Fibroblast of mammary gland (primary cell): ENCODE measurements at regions not wholly inside any gene's neighbourhood (a gene's known extent, or its start where the extent isn't known, plus 50 kb on each side); places are given as distances from the start of the nearest gene placed in this dataset.

Experiments
- DNase-seq: peaks from one replicate; pipeline ENCODE4 v3.0.0-alpha.2; 2010; ENCODE audit warnings: low read depth
- H3K4me3 ChIP-seq: 2 replicates; pipeline ENCODE4 v1.5.1; 2011; ENCODE audit warnings: low read depth, mild to moderate bottlenecking, low read length, moderate library complexity; ENCODE audit not compliant: control insufficient read depth
- TF ChIP-seq, protein P1 (sequence below): conservative IDR thresholded peaks from 2 replicates; pipeline ENCODE4 v1.5.1; 2011; ENCODE audit warnings: low read depth, low read length, inconsistent platforms; ENCODE audit not compliant: control insufficient read depth, insufficient read depth

DNA sequence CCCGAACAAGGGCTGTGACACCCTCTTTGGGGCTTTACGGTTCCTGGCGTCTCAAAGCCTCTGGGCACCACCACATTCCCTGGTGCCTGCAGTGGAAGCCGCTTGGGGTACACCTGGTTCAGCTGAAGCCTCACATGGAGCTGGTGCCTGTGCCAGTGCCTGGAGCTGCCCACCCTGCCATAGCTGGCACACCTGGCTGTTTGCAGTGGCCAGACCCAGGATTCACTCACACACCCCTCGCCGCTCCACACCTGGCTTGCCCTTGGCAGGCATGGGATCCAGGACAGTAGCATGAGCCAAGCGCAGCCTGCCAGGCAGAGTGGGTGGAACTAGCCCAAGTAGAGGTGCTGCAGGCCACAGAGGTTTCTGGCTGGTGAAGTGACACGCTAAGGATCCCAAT is 641.8 kb downstream of the TLE4 start:
- no peak overlapping the region for H3K4me3 ChIP-seq
- TF ChIP-seq, protein P1, sequence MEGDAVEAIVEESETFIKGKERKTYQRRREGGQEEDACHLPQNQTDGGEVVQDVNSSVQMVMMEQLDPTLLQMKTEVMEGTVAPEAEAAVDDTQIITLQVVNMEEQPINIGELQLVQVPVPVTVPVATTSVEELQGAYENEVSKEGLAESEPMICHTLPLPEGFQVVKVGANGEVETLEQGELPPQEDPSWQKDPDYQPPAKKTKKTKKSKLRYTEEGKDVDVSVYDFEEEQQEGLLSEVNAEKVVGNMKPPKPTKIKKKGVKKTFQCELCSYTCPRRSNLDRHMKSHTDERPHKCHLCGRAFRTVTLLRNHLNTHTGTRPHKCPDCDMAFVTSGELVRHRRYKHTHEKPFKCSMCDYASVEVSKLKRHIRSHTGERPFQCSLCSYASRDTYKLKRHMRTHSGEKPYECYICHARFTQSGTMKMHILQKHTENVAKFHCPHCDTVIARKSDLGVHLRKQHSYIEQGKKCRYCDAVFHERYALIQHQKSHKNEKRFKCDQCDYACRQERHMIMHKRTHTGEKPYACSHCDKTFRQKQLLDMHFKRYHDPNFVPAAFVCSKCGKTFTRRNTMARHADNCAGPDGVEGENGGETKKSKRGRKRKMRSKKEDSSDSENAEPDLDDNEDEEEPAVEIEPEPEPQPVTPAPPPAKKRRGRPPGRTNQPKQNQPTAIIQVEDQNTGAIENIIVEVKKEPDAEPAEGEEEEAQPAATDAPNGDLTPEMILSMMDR, result no peak
- DNase-seq, result no peak

DNA sequence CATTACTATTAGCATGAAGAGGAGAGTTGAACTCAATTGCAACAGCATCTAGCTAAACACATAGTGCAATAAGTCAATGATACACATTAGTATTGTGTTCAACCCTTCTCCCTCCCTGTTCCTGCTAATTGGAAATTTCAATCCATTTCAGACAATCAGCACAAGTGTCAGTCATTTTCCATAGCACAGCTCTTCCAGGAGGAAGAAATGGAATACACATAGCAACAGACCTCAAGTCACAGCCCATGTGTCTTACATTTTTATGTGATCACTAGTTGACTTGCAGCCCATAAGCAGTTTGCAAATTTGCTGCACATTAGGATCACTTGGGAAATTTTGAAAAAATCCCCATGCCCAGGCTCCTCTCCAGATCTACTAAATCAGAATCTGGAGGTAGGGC is 636.9 kb downstream of the TLE4 start:
- TF ChIP-seq, protein P1, result no peak
- H3K4me3 ChIP-seq, result no peak overlapping the region
- DNase-seq, result no peak

DNA sequence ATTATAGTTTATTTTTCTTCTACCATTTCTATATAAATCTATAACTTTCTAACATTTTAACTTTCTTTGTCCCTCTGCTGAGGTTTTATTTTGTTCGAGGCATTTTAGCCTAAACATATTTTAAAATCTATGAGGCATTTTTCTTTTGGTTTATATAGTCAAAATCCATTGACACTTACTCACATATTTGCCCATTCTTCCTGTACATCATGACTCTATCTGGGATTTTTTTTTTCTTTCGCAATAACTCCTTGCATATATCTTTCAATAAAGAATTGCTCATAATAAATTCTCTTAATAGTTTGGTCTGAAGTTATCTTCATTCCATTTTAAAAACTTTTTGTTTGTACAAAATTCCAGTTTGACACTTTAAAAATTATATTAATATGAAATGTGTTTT is 632.3 kb downstream of the TLE4 start:
- DNase-seq, result peak; percentile 11
- no peak overlapping the region for H3K4me3 ChIP-seq
- TF ChIP-seq, protein P1, result no peak

DNA sequence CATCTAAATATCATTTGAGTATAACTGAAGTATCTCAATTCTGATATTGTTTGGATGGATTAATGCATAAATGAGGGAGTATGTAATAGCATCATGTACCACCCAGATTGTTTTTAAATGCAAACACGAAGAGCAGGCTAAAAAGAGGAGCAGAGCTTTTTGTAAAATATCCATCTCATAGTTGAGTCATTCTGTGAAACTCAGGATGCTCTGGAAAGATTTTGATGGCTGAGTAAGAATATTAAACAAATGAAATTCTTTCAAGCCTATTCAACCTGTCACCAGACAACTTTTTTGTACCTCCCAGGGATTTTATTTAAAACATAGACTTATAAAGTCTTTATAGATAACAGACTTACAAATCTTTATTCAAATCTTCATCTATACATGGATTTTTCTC is 625.9 kb downstream of the TLE4 start:
- TF ChIP-seq, protein P1, result no peak
- peak; percentile 20 for DNase-seq
- H3K4me3 ChIP-seq, result no peak overlapping the region

DNA sequence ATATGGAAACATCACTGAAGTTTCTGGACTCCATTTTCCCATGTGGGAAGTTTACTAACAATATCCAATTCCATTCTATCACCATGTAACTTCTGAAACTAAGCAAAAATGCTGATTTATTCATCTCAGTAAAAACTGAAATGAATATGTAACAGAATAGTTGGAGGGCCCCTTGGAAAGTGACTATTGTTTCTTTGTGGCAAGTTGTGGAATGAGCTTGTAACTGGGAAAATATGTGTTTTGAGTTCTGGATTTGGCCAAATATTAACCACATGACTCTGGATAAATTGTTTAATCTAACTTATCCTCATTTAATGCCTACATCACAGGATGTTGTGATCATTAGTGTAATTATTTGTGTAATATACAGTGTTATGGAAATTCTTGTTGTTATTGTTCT is 619.3 kb downstream of the TLE4 start:
- TF ChIP-seq, protein P1, result no peak
- DNase-seq, result no peak
- H3K4me3 ChIP-seq, result no peak overlapping the region

DNA sequence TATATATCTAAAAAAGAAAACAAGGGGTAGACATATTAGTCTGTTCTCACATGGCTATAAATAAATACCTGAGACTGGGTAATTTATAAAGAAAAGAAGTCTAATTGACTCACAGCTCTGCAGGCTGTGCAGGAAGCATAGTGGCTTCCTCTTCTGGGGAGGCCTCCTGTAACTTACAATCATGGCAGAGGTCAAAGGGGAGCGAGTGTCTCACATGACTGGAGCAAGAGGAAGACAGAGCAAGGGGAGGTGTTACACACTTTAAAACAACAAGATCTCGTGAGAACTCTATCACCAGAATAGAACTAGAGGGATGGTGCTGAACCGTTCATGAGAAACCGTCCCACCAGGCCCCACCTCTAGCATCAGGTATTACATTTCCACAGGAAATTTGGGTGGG is 616.8 kb downstream of the TLE4 start:
- no peak for DNase-seq
- no peak overlapping the region for H3K4me3 ChIP-seq
- TF ChIP-seq, protein P1, result no peak

DNA sequence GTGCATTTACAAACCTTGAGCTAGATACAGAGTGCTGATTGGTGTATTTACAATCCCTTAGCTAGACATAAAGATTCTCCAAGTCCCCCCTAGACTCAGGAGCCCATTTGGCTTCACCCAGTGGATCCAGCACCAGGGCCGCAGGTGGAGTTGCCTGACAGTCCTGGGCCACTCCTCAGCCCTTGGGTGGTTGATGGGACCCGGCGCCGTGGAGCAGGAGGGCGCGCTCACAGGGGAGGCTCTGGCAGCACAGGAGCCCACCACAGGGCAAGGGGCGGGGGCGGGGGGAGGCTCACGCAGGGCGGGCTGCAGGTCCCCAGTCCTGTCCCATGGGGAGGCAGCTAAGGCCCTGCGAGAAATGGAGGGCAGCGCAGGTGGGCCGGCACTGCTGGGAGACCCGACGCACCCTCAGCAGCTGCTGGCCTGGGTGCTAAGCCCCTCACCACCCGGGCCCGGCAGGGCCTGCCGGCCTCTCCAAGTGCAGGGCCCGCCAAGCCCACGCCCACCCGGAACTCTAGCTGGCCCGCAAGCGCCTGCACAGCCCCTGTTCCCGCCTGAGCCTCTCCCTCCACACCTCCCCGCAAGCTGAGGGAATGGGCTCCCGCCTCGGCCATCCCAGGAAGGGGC is 613.5 kb downstream of the TLE4 start:
- TF ChIP-seq, protein P1, result no peak
- no peak for DNase-seq
- H3K4me3 ChIP-seq, result no peak overlapping the region
